Lower lobe of right lung (tissue), 2 donors: ENCODE measurements at regions not wholly inside any gene's neighbourhood (a gene's known extent, or its start where the extent isn't known, plus 50 kb on each side); places are given as distances from the start of the nearest gene placed in this dataset.

Source experiments
- ATAC-seq, 2 donors: fragments of 200-7000 bp; cut with Tn5 transposase; one replicate each; pipeline ENCODE4 v1.9.1; 2020 to 2022; ENCODE audit warnings: mild to moderate bottlenecking in 2 of 2, moderate library complexity in 2 of 2
- DNase-seq: peaks from one replicate; pipeline ENCODE4 v3.0.0-alpha.2; 2020
- H3K27ac ChIP-seq: fragments of 200-600 bp; one replicate; pipeline ENCODE4 v1.8.0; 2022
- H3K27me3 ChIP-seq: fragments of 200-600 bp; one replicate; pipeline ENCODE4 v1.8.0; 2022; ENCODE audit warnings: low read depth
- H3K36me3 ChIP-seq: fragments of 200-600 bp; one replicate; pipeline ENCODE4 v1.8.0; 2022; ENCODE audit warnings: mild to moderate bottlenecking
- H3K4me1 ChIP-seq: fragments of 200-600 bp; one replicate; pipeline ENCODE4 v1.8.0; 2022
- H3K4me3 ChIP-seq: fragments of 200-600 bp; one replicate; pipeline ENCODE4 v1.8.0; 2022; ENCODE audit warnings: mild to moderate bottlenecking
- H3K9me3 ChIP-seq: fragments of 200-600 bp; one replicate; pipeline ENCODE4 v1.8.0; 2022
- CTCF ChIP-seq: fragments of 200-600 bp; IDR thresholded peaks from one replicate; pipeline ENCODE4 v1.8.0; 2022; ENCODE audit warnings: antibody characterized with exemption, mild to moderate bottlenecking
- intact Hi-C: fragments of 100-400 bp; cut with DNase I; formaldehyde crosslinking; loops from one replicate; pipeline ENCODE4 v1.11.0; 2022
- donor health status: DM: no; HTN: yes; CAD: no; lungs with severe emphysema.

GRCh38 chr4:27085396-27085795, 224.8 kb downstream of the STIM2 start:
- no peak for ATAC-seq
- H3K4me1 ChIP-seq: peaks cover 22% of the 10 kb centered on the region
- no peak for DNase-seq
- no peak overlapping the region for H3K4me3 ChIP-seq
- H3K27ac ChIP-seq: no peak overlapping the region
- H3K9me3 ChIP-seq: no peaks in the 10 kb centered on the region
- TF ChIP-seq CTCF: no peak
- H3K36me3 ChIP-seq: no peaks in the 10 kb centered on the region
- H3K27me3 ChIP-seq: peaks cover 23% of the 10 kb centered on the region
- intact Hi-C loops: no loop called here

- DNase-seq (no peak), ATAC-seq (no peak)
- intact Hi-C loops: no loop called here
- Histone ChIP-seq H3K4me1 (peaks cover 16% of the 10 kb centered on the region), H3K36me3 (no peaks in the 10 kb centered on the region), H3K4me3 (no peak overlapping the region), H3K9me3 (no peaks in the 10 kb centered on the region), H3K27me3 (peaks cover 27% of the 10 kb centered on the region), H3K27ac (no peak overlapping the region)
- TF ChIP-seq CTCF: no peak
Observed at GRCh38 chr4:27087306-27088045, 226.8 kb downstream of the STIM2 start.

GRCh38 chr4:27088491-27088890, 227.8 kb downstream of the STIM2 start:
- no peak for DNase-seq
- no peak for TF ChIP-seq CTCF
- intact Hi-C loops: no loop called here
- Histone ChIP-seq H3K4me3 (no peak overlapping the region), H3K36me3 (no peaks in the 10 kb centered on the region), H3K27me3 (peaks cover 27% of the 10 kb centered on the region), H3K9me3 (no peaks in the 10 kb centered on the region), H3K4me1 (peaks cover 16% of the 10 kb centered on the region), H3K27ac (no peak overlapping the region)
- peak; percentile 38 to 75 for ATAC-seq

GRCh38 chr4:27089186-27089585, 228.5 kb downstream of the STIM2 start:
- H3K4me1 ChIP-seq: peaks cover 14% of the 10 kb centered on the region
- intact Hi-C loops: no loop called here
- no peaks in the 10 kb centered on the region for H3K36me3 ChIP-seq
- peaks cover 23% of the 10 kb centered on the region for H3K27me3 ChIP-seq
- no peak for TF ChIP-seq CTCF
- no peak overlapping the region for H3K27ac ChIP-seq
- no peaks in the 10 kb centered on the region for H3K9me3 ChIP-seq
- DNase-seq (no peak), ATAC-seq (no peak)
- H3K4me3 ChIP-seq: no peak overlapping the region

- no peaks in the 10 kb centered on the region for H3K36me3 ChIP-seq
- TF ChIP-seq CTCF: no peak
- no peak for ATAC-seq
- peaks cover 11% of the 10 kb centered on the region for H3K4me1 ChIP-seq
- no peaks in the 10 kb centered on the region for H3K9me3 ChIP-seq
- DNase-seq: no peak
- intact Hi-C loops: no loop called here
- peaks cover 14% of the 10 kb centered on the region for H3K27me3 ChIP-seq
- H3K4me3 ChIP-seq: no peak overlapping the region
- no peak overlapping the region for H3K27ac ChIP-seq
Observed at GRCh38 chr4:27090406-27090805, 229.8 kb downstream of the STIM2 start.
